Astrocyte (in vitro differentiated cells and primary cell): ENCODE measurements at regions not wholly inside any gene's neighbourhood (a gene's known extent, or its start where the extent isn't known, plus 50 kb on each side); places are given as distances from the start of the nearest gene placed in this dataset.

Experiments used
- DNase-seq: peaks from one replicate; pipeline ENCODE4 v3.0.0-alpha.2; 2010; ENCODE audit warnings: low read depth
- FAIRE-seq: peaks from 2 replicates; lab custom pipeline; 2011; peaks lifted over from hg19 to GRCh38; lab: Jason Lieb, UNC
- H2AFZ ChIP-seq: 2 replicates; pipeline ENCODE4 v1.6.0; 2012; ENCODE audit warnings: low read depth, low read length, inconsistent platforms
- H3K27ac ChIP-seq: 2 replicates; pipeline ENCODE4 v1.5.1; 2011; ENCODE audit warnings: low read depth, low read length, inconsistent platforms
- H3K27me3 ChIP-seq: 2 replicates; pipeline ENCODE4 v1.6.0; 2011; ENCODE audit warnings: low read length, inconsistent platforms; ENCODE audit not compliant: insufficient read depth
- H3K36me3 ChIP-seq: 2 replicates; pipeline ENCODE4 v1.5.1; 2011; ENCODE audit warnings: low read length, inconsistent platforms; ENCODE audit not compliant: insufficient read depth
- H3K4me1 ChIP-seq: 2 replicates; pipeline ENCODE4 v1.5.1; 2011; ENCODE audit warnings: low read length, inconsistent platforms; ENCODE audit not compliant: insufficient read depth
- H3K4me2 ChIP-seq: 2 replicates; pipeline ENCODE4 v1.6.0; 2012; ENCODE audit warnings: low read length, inconsistent platforms
- H3K4me3 ChIP-seq: 2 replicates; pipeline ENCODE4 v1.5.1; 2011; ENCODE audit warnings: low read depth, mild to moderate bottlenecking, low read length, inconsistent platforms; ENCODE audit not compliant: insufficient read depth
- H3K79me2 ChIP-seq: 2 replicates; pipeline ENCODE4 v1.6.0; 2012; ENCODE audit warnings: mild to moderate bottlenecking, low read length, inconsistent platforms; ENCODE audit not compliant: insufficient read depth
- H3K9ac ChIP-seq: 2 replicates; pipeline ENCODE4 v1.6.0; 2012; ENCODE audit warnings: mild to moderate bottlenecking, low read length, inconsistent platforms
- H3K9me3 ChIP-seq: 2 replicates; pipeline ENCODE4 v1.5.1; 2012; ENCODE audit warnings: low read depth, mild to moderate bottlenecking, low read length, inconsistent platforms; ENCODE audit not compliant: insufficient read depth
- H4K20me1 ChIP-seq: 2 replicates; pipeline ENCODE4 v1.6.0; 2012; ENCODE audit warnings: low read length, inconsistent platforms; ENCODE audit not compliant: insufficient read depth
- H3K27ac Mint-ChIP-seq: one replicate; pipeline ENCODE4 v1.8.0; 2021; ENCODE audit warnings: mild to moderate bottlenecking, mixed read lengths; ENCODE audit not compliant: unreplicated experiment
- H3K27me3 Mint-ChIP-seq: one replicate; pipeline ENCODE4 v1.8.0; 2021; ENCODE audit warnings: low read depth, mixed read lengths; ENCODE audit not compliant: unreplicated experiment
- H3K36me3 Mint-ChIP-seq: one replicate; pipeline ENCODE4 v1.8.0; 2021; ENCODE audit warnings: low read depth, mixed read lengths; ENCODE audit not compliant: unreplicated experiment
- H3K4me1 Mint-ChIP-seq: one replicate; pipeline ENCODE4 v1.8.0; 2021; ENCODE audit warnings: low read depth, mixed read lengths; ENCODE audit not compliant: unreplicated experiment
- H3K4me3 Mint-ChIP-seq: one replicate; pipeline ENCODE4 v1.8.0; 2021; ENCODE audit warnings: mild to moderate bottlenecking, moderate library complexity, mixed read lengths; ENCODE audit not compliant: unreplicated experiment
- H3K9me3 Mint-ChIP-seq: one replicate; pipeline ENCODE4 v1.8.0; 2021; ENCODE audit warnings: mild to moderate bottlenecking, mixed read lengths; ENCODE audit not compliant: unreplicated experiment
- EZH2 ChIP-seq: IDR thresholded peaks from 2 replicates; pipeline ENCODE4 v1.6.1; 2012; ENCODE audit warnings: mild to moderate bottlenecking, low read length, inconsistent platforms; ENCODE audit not compliant: insufficient read depth
- TF ChIP-seq, protein P1 (sequence below): IDR thresholded peaks from 2 replicates; pipeline ENCODE4 v1.5.1; 2011; ENCODE audit warnings: low read depth, mild to moderate bottlenecking, inconsistent platforms, low read length, moderate library complexity; ENCODE audit not compliant: insufficient read depth

DNA sequence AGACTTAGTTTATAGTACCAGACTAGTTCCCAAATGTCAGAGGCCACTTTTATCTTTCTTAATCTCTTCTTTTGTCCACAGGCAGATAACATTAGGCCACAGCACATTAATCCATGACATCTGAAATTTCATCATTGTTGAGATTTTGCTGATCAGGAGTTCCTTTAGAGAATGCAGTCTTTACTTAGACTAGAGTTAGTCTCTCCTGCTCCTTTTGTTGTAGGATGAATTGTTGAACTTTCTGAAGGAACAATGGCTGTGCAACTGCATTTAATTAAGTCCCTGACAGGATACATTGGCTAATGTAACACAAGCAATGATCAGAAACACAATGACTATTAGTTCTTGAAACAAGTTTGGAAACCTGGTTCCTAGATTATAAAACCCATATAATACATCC lies 266.3 kb downstream of the PCDH20 start:
- no peak overlapping the region for H2AFZ ChIP-seq
- H3K9me3 ChIP-seq, result peaks cover 6% of the 10 kb centered on the region
- H3K9ac ChIP-seq, result no peak overlapping the region
- H3K27ac ChIP-seq, result no peak overlapping the region
- H3K4me3 ChIP-seq, result no peak overlapping the region
- no peaks in the 10 kb centered on the region for H3K36me3 ChIP-seq
- Mint-ChIP-seq H3K27me3 (no peaks in the 10 kb centered on the region), H3K36me3 (no peaks in the 10 kb centered on the region), H3K9me3 (peaks cover 1% of the 10 kb centered on the region), H3K4me3 (no peak overlapping the region), H3K27ac (no peak overlapping the region), H3K4me1 (peaks cover 4% of the 10 kb centered on the region)
- H3K4me1 ChIP-seq, result no peaks in the 10 kb centered on the region
- no peaks in the 10 kb centered on the region for H3K27me3 ChIP-seq
- H3K4me2 ChIP-seq, result no peak overlapping the region
- FAIRE-seq, result no peak
- DNase-seq, result peak; percentile 8
- no peaks in the 10 kb centered on the region for H4K20me1 ChIP-seq
- TF ChIP-seq, protein P1, sequence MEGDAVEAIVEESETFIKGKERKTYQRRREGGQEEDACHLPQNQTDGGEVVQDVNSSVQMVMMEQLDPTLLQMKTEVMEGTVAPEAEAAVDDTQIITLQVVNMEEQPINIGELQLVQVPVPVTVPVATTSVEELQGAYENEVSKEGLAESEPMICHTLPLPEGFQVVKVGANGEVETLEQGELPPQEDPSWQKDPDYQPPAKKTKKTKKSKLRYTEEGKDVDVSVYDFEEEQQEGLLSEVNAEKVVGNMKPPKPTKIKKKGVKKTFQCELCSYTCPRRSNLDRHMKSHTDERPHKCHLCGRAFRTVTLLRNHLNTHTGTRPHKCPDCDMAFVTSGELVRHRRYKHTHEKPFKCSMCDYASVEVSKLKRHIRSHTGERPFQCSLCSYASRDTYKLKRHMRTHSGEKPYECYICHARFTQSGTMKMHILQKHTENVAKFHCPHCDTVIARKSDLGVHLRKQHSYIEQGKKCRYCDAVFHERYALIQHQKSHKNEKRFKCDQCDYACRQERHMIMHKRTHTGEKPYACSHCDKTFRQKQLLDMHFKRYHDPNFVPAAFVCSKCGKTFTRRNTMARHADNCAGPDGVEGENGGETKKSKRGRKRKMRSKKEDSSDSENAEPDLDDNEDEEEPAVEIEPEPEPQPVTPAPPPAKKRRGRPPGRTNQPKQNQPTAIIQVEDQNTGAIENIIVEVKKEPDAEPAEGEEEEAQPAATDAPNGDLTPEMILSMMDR, result no peak
- no peaks in the 10 kb centered on the region for H3K79me2 ChIP-seq

DNA sequence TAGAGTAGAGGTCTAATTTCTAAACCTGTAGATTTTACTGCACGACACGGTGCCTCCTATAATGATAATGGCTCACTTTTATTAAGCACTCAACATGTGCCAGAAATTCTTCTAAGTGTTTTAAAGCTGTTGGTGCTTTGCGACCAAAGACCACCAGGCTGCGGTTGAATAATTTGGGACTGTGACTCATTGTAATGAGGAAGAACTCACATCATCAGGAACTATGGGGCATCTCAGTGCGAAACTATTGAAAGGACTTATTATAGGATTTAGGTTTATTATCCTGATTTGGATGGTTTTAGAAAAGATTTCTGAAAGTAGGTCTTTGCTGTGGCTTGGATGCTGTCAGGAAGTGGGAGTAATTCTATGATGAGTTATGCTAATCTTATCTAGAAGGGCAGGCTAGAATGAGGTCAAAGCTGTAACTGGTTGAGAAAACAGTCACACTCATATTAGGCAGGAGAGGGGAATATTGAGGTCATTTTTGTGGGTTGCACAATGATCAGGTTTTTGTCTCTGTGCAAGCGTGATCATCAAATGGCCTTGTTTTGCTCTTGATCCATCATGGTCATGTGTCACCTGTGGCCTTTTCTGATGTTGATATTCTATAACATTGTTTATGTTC lies 266.8 kb downstream of the PCDH20 start:
- H4K20me1 ChIP-seq, result no peaks in the 10 kb centered on the region
- no peaks in the 10 kb centered on the region for H3K36me3 Mint-ChIP-seq
- no peak overlapping the region for H3K4me3 ChIP-seq
- H3K27me3 ChIP-seq, result no peaks in the 10 kb centered on the region
- peaks cover 4% of the 10 kb centered on the region for H3K4me1 Mint-ChIP-seq
- no peak overlapping the region for H3K27ac Mint-ChIP-seq
- no peak overlapping the region for H3K9ac ChIP-seq
- FAIRE-seq (no peak), DNase-seq (peak; percentile 25)
- no peak overlapping the region for H3K27ac ChIP-seq
- H3K36me3 ChIP-seq, result no peaks in the 10 kb centered on the region
- H2AFZ ChIP-seq, result no peak overlapping the region
- no peak overlapping the region for H3K4me3 Mint-ChIP-seq
- no peak for TF ChIP-seq EZH2
- TF ChIP-seq, protein P1, result no peak
- H3K4me1 ChIP-seq, result no peaks in the 10 kb centered on the region
- H3K79me2 ChIP-seq, result no peaks in the 10 kb centered on the region
- H3K27me3 Mint-ChIP-seq, result no peaks in the 10 kb centered on the region
- H3K9me3 ChIP-seq, result peaks cover 6% of the 10 kb centered on the region
- no peak overlapping the region for H3K4me2 ChIP-seq
- peaks cover 1% of the 10 kb centered on the region for H3K9me3 Mint-ChIP-seq

- Histone ChIP-seq H3K4me2 (no peak overlapping the region), H2AFZ (no peak overlapping the region), H3K27me3 (no peaks in the 10 kb centered on the region), H3K36me3 (no peaks in the 10 kb centered on the region), H3K4me1 (no peaks in the 10 kb centered on the region), H3K79me2 (no peaks in the 10 kb centered on the region), H3K27ac (no peak overlapping the region), H3K4me3 (no peak overlapping the region), H3K9me3 (peaks cover 6% of the 10 kb centered on the region), H4K20me1 (no peaks in the 10 kb centered on the region), H3K9ac (no peak overlapping the region)
- DNase-seq (no peak), FAIRE-seq (no peak)
- no peak overlapping the region for H3K4me3 Mint-ChIP-seq
- H3K27ac Mint-ChIP-seq, result no peak overlapping the region
- TF ChIP-seq, protein P1, result no peak
- TF ChIP-seq EZH2, result no peak
- no peaks in the 10 kb centered on the region for H3K27me3 Mint-ChIP-seq
- H3K4me1 Mint-ChIP-seq, result peaks cover 4% of the 10 kb centered on the region
- H3K9me3 Mint-ChIP-seq, result peaks cover 1% of the 10 kb centered on the region
- no peaks in the 10 kb centered on the region for H3K36me3 Mint-ChIP-seq
Measured at GRCh38 chr13:61148211-61148610, 267.4 kb downstream of the PCDH20 start.
